ENCODE measurements at regions not wholly inside any gene's neighbourhood (a gene's known extent, or its start where the extent isn't known, plus 50 kb on each side); places are given as distances from the start of the nearest gene placed in this dataset.

DNA sequence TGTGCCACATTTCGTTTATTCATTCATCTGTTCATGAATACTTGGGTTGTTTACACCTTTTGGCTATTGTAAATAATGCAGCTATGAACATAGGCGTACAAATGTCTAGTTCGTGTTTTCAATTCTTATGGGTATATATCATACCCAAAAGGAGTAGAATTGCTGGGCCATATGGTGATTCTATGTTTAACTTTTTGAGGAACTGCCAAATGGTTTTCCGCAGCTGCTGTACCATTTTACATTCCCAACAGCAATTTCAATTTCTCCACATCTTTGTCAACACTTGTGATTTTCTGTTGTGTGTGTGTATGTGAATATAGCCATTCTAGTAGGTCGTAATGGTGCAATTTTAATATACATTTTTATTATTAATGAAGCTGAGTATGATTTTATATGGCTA, 326.2 kb downstream of the ETNK1 start:
- no peak overlapping the region for H3K27ac ChIP-seq
- TF ChIP-seq, protein P1, sequence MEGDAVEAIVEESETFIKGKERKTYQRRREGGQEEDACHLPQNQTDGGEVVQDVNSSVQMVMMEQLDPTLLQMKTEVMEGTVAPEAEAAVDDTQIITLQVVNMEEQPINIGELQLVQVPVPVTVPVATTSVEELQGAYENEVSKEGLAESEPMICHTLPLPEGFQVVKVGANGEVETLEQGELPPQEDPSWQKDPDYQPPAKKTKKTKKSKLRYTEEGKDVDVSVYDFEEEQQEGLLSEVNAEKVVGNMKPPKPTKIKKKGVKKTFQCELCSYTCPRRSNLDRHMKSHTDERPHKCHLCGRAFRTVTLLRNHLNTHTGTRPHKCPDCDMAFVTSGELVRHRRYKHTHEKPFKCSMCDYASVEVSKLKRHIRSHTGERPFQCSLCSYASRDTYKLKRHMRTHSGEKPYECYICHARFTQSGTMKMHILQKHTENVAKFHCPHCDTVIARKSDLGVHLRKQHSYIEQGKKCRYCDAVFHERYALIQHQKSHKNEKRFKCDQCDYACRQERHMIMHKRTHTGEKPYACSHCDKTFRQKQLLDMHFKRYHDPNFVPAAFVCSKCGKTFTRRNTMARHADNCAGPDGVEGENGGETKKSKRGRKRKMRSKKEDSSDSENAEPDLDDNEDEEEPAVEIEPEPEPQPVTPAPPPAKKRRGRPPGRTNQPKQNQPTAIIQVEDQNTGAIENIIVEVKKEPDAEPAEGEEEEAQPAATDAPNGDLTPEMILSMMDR (IDR thresholded peaks at IDR 0.05), result no peak
- TF ChIP-seq ZFX (IDR thresholded peaks at IDR 0.05; ENCODE audit: borderline replicate concordance), result no peak

DNA sequence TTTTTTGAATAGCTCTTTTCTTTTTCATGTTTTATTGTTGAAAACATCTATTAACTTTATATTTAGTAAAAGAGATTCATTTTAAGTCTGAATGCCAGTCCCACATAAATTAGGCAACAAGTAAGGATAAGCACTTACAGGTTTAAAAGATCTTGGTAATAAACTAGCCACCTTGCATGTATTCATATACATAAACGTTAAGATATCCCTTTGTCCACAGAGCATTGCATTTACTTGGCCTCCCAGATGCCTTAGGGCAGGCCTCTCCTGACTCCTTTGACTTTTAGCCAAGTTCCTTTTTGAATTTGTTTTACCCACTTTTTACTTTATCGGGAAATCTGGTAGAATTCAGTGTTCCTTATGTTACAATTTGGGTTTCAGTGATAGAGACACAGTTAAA, 331.7 kb downstream of the ETNK1 start:
- no peak overlapping the region for H3K27ac ChIP-seq
- TF ChIP-seq, protein P1 (IDR thresholded peaks at IDR 0.05), result no peak
- TF ChIP-seq ZFX (IDR thresholded peaks at IDR 0.05; ENCODE audit: borderline replicate concordance), result no peak

DNA sequence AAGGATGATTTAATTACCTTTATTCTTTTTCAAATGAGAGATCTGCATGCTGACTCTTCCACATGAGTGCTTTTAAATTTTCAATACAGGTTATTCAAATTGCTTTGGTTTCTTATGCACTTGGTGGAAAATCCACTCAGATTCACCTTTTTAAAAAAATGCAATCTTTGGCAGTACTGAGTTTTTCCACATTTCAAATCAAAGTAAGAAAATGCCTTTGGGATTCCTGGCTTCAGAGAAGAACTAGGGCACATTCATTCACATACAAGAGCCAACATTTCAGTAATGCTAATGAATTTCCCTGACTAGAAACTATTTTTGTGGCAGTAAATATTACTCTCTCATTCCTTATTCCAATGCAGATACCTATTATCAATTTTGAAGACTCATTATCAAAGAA, 342.2 kb downstream of the ETNK1 start:
- TF ChIP-seq, protein P1 (IDR thresholded peaks at IDR 0.05), result no peak
- no peak for TF ChIP-seq ZFX (IDR thresholded peaks at IDR 0.05; ENCODE audit: borderline replicate concordance)

DNA sequence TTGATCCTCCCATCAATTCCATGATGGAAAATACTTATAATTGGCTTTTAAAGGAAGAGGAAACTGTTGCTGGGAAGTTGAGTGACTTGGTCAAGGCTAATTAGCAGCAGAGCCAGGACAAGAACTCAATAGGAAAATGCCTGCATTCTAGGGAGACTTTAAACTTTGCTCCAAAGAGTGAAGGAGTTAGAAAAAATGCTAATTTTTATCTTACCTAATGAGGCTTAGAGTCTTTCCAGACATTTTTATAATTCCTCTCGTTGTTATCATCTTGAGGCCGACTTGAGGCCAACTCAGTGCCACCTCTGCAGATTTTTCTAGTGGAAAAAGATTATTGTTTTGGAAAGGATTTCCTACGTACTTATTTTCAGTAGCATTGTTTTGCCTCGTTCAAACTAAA, 344.6 kb downstream of the ETNK1 start:
- TF ChIP-seq ZFX (IDR thresholded peaks at IDR 0.05; ENCODE audit: borderline replicate concordance), result no peak
- TF ChIP-seq, protein P1 (IDR thresholded peaks at IDR 0.05), result no peak

More for the DNA sequence above, 342.2 kb downstream of the ETNK1 start:
- H3K27ac ChIP-seq, result no peak overlapping the region

DNA sequence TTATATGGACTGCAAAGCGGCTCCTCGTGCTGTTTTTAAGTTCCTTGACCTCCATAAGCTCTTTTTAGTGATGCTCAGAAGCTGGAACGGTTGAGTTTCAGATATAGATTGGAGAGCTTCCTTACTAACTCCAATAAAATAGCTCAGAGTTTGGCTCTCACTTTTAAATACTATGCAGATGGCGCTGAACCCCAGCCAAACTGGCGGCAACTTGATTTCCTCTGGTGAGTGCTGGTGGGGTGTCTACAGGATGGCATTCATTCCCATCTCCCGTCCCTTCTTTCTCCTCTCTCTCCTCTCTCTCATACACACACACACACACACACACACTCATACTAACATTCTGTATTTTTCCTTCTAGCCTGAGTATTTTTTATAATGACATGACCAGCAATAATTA, 346.3 kb downstream of the ETNK1 start:
- TF ChIP-seq, protein P1 (IDR thresholded peaks at IDR 0.05), result no peak
- TF ChIP-seq ZFX (IDR thresholded peaks at IDR 0.05; ENCODE audit: borderline replicate concordance), result no peak

More for the DNA sequence above, 344.6 kb downstream of the ETNK1 start:
- H3K27ac ChIP-seq, result no peak overlapping the region

DNA sequence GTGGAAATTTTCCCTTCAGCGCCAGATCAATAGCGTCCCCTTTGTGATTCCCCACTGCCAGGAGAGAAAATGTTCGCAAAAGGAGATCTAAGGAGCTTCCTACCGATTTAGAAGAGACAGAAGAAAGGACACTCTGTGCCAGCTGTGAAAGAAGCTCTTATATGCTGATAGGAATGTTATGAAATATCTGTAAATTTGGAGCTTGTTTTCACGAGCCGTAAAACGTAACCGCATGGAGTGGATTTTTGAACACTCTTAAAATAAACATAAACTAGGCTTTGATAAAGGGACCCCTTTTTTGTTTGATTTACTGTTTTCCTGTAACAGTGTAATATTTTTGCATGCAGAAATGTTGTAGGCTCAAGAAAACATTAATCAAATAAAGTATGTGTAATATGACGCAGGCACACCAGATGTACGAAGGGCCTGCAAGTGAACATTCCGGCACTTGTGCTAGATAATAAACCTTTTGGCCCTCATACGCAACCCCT, 346.8 kb downstream of the ETNK1 start:
- TF ChIP-seq, protein P1 (IDR thresholded peaks at IDR 0.05), result no peak
- no peak overlapping the region for H3K27ac ChIP-seq

More for the DNA sequence above, 346.3 kb downstream of the ETNK1 start:
- H3K27ac ChIP-seq, result no peak overlapping the region

DNA sequence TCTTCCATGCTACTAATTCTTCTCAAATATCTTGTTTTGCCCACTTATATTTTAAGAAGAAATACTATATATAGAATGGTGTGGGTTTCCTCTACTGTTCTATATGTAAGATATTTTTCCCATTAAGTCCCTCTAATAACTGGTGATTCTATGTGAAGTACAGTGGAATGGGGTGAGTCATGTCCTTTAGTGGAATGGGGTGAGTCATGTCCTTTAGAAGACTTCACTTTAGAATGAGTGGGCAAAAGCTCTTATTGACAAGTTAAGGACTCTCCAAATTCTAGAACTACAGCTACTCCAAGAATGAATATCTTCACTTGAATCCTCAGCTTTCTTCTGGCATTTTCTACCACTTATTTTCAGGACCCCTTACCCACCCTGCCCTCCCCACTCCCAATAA, 349.9 kb downstream of the ETNK1 start:
- TF ChIP-seq, protein P1 (IDR thresholded peaks at IDR 0.05), result no peak
- TF ChIP-seq ZFX (IDR thresholded peaks at IDR 0.05; ENCODE audit: borderline replicate concordance), result no peak
- H3K27ac ChIP-seq, result no peak overlapping the region

Data from 22Rv1 (cell line).